ENCODE measurements at regions not wholly inside any gene's neighbourhood (a gene's known extent, or its start where the extent isn't known, plus 50 kb on each side); places are given as distances from the start of the nearest gene placed in this dataset.

DNA sequence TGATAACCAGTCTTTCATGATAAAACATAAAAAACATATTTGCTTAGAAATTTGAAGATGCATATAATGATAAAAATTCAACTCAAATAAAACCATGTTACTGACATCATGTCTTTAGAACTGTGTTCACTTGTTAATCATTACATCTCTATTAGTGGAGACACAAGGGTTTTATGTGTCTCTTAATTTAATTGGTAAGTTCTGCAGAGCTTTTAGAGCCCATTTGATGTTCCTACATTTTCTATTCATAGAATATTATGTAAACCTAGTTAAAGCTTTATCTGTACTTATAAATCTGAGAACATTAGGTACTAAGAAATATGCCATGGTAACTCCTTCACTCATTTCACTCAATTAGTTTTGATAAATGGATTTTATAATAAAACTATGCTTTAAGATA, 285.4 kb downstream of the SLCO4C1 start:
- H3K79me2 ChIP-seq = no peaks in the 10 kb centered on the region
- H3K4me1 ChIP-seq = no peaks in the 10 kb centered on the region
- H2AFZ ChIP-seq = no peak overlapping the region
- H3K9ac ChIP-seq = no peak overlapping the region
- TF ChIP-seq, protein P1, sequence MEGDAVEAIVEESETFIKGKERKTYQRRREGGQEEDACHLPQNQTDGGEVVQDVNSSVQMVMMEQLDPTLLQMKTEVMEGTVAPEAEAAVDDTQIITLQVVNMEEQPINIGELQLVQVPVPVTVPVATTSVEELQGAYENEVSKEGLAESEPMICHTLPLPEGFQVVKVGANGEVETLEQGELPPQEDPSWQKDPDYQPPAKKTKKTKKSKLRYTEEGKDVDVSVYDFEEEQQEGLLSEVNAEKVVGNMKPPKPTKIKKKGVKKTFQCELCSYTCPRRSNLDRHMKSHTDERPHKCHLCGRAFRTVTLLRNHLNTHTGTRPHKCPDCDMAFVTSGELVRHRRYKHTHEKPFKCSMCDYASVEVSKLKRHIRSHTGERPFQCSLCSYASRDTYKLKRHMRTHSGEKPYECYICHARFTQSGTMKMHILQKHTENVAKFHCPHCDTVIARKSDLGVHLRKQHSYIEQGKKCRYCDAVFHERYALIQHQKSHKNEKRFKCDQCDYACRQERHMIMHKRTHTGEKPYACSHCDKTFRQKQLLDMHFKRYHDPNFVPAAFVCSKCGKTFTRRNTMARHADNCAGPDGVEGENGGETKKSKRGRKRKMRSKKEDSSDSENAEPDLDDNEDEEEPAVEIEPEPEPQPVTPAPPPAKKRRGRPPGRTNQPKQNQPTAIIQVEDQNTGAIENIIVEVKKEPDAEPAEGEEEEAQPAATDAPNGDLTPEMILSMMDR (IDR thresholded peaks at IDR 0.05) = no peak
- no peak overlapping the region for H3K4me2 ChIP-seq (ENCODE audit: low read length)
- no peaks in the 10 kb centered on the region for H3K9me3 ChIP-seq (ENCODE audit: control insufficient read depth, low read length)
- H3K27me3 ChIP-seq (ENCODE audit: control insufficient read depth, insufficient read depth, low read length) = no peaks in the 10 kb centered on the region
- no peak overlapping the region for H3K4me3 ChIP-seq (ENCODE audit: low read depth, low read length)
- no peaks in the 10 kb centered on the region for H3K36me3 ChIP-seq (ENCODE audit: control insufficient read depth, insufficient read depth, low read length)
- H3K27ac ChIP-seq = no peak overlapping the region

DNA sequence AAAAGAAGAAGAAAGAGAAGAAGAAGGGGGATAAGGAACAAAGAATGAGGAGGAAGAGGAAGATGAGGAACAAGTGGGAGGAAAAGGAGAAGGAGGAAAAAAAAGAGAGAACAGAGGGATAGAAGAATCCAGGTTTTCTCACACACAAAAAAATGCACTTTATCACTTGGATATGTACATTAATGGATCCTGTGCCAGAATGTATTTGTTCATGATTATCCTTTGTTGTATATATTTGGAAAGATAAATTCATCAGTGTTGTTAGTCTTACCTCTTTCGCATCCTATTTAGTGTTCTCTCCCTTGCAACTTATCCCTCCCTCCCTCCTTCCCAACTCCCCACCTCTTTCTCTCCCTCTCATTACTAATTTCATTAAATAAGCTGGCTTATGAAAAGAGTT, 298.8 kb downstream of the SLCO4C1 start:
- Histone ChIP-seq H3K4me2 (ENCODE audit: low read length) (no peak overlapping the region), H3K4me3 (ENCODE audit: low read depth, low read length) (no peak overlapping the region), H2AFZ (no peak overlapping the region), H3K9me3 (ENCODE audit: control insufficient read depth, low read length) (no peaks in the 10 kb centered on the region), H3K27ac (no peak overlapping the region), H3K9ac (no peak overlapping the region), H3K79me2 (no peaks in the 10 kb centered on the region), H3K27me3 (ENCODE audit: control insufficient read depth, insufficient read depth, low read length) (no peaks in the 10 kb centered on the region), H3K36me3 (ENCODE audit: control insufficient read depth, insufficient read depth, low read length) (no peaks in the 10 kb centered on the region), H3K4me1 (no peaks in the 10 kb centered on the region)
- TF ChIP-seq, protein P1 (IDR thresholded peaks at IDR 0.05) = no peak

DNA sequence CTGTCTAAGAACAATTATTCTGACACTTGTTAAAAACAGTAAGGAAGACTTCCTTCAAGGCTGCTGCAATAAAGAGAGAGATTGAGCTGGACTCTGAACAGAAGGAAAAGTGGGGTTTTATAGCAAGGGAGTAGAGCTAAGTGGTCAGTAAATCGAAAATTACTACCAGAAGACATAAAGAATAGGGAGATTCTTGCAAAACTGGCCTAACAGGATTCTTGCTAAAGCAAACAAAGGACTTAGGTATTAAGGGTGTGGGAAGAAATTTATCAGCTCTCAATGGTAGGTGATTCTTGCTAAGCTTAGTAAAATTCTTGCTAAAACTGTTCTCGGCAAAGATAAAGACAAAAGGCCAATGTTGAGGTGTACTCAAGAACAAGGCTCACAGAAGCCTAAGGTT, 300.5 kb downstream of the SLCO4C1 start:
- H3K36me3 ChIP-seq (ENCODE audit: control insufficient read depth, insufficient read depth, low read length) = no peaks in the 10 kb centered on the region
- H2AFZ ChIP-seq = no peak overlapping the region
- H3K9ac ChIP-seq = no peak overlapping the region
- H3K79me2 ChIP-seq = no peaks in the 10 kb centered on the region
- no peak overlapping the region for H3K27ac ChIP-seq
- TF ChIP-seq, protein P1 (IDR thresholded peaks at IDR 0.05) = no peak
- no peaks in the 10 kb centered on the region for H3K9me3 ChIP-seq (ENCODE audit: control insufficient read depth, low read length)
- H3K27me3 ChIP-seq (ENCODE audit: control insufficient read depth, insufficient read depth, low read length) = no peaks in the 10 kb centered on the region
- H3K4me2 ChIP-seq (ENCODE audit: low read length) = no peak overlapping the region
- H3K4me1 ChIP-seq = no peaks in the 10 kb centered on the region
- no peak overlapping the region for H3K4me3 ChIP-seq (ENCODE audit: low read depth, low read length)

DNA sequence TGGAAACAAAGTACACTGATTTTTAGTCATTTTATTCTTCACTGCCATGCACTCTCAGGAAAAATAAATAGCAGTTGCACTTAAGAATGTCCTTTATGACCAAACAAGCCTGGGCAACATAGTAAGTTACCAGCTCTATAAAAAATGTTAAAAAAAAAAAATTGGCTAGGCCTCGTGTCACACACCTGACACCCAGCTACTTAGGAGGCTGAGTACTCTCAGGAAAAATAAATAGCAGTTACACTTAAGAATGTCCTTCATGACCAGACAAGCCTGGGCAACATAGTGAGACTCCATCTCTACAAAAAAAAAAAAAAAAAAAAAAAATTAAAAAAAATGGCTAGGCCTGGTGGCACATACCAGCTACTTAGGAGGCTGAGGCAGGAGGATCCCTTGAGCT, 304.6 kb downstream of the SLCO4C1 start:
- Histone ChIP-seq H3K79me2 (no peaks in the 10 kb centered on the region), H3K4me1 (no peaks in the 10 kb centered on the region), H3K9me3 (ENCODE audit: control insufficient read depth, low read length) (no peaks in the 10 kb centered on the region), H3K4me2 (ENCODE audit: low read length) (no peak overlapping the region), H2AFZ (no peak overlapping the region), H3K4me3 (ENCODE audit: low read depth, low read length) (no peak overlapping the region), H3K9ac (no peak overlapping the region), H3K27ac (no peak overlapping the region), H3K27me3 (ENCODE audit: control insufficient read depth, insufficient read depth, low read length) (no peaks in the 10 kb centered on the region), H3K36me3 (ENCODE audit: control insufficient read depth, insufficient read depth, low read length) (no peaks in the 10 kb centered on the region)
- TF ChIP-seq, protein P1 (IDR thresholded peaks at IDR 0.05) = no peak

DNA sequence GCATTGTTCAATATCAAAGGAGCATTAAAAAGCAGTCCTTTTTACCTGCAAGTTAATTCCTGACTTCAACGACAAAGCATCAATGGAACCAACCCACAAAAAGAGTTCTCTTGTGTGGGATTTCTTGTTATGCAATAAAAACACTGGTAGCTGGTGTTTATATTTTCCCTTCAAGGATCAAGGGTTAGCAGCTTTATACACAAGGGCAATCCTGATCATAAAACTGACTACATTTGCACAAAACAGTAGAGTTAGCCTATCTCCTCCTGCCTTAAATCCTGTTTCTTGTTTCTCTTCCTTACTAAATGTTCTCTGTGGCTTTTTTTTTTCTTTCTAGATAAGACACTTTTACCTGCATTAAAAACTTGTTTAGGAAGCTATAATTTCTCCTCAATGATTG, 306.4 kb downstream of the SLCO4C1 start:
- Histone ChIP-seq H3K4me3 (ENCODE audit: low read depth, low read length) (no peak overlapping the region), H3K36me3 (ENCODE audit: control insufficient read depth, insufficient read depth, low read length) (no peaks in the 10 kb centered on the region), H3K4me1 (no peaks in the 10 kb centered on the region), H3K27me3 (ENCODE audit: control insufficient read depth, insufficient read depth, low read length) (no peaks in the 10 kb centered on the region), H2AFZ (no peak overlapping the region), H3K27ac (no peak overlapping the region), H3K79me2 (no peaks in the 10 kb centered on the region), H3K9ac (no peak overlapping the region), H3K4me2 (ENCODE audit: low read length) (no peak overlapping the region), H3K9me3 (ENCODE audit: control insufficient read depth, low read length) (no peaks in the 10 kb centered on the region)
- TF ChIP-seq, protein P1 (IDR thresholded peaks at IDR 0.05) = no peak
